Activated naive CD4-positive, alpha-beta T cell (primary cell): ENCODE measurements at regions not wholly inside any gene's neighbourhood (a gene's known extent, or its start where the extent isn't known, plus 50 kb on each side); places are given as distances from the start of the nearest gene placed in this dataset.

ENCODE experiments used
- DNase-seq, 4 experiments: peaks; one replicate each; lab custom pipeline; 2025; lab: John Stamatoyannopoulos, UW

- DNase-seq = no peak
These were observed 269.4 kb upstream of the RAB6C start for GRCh38 chr2:129709956-129710598.

DNA sequence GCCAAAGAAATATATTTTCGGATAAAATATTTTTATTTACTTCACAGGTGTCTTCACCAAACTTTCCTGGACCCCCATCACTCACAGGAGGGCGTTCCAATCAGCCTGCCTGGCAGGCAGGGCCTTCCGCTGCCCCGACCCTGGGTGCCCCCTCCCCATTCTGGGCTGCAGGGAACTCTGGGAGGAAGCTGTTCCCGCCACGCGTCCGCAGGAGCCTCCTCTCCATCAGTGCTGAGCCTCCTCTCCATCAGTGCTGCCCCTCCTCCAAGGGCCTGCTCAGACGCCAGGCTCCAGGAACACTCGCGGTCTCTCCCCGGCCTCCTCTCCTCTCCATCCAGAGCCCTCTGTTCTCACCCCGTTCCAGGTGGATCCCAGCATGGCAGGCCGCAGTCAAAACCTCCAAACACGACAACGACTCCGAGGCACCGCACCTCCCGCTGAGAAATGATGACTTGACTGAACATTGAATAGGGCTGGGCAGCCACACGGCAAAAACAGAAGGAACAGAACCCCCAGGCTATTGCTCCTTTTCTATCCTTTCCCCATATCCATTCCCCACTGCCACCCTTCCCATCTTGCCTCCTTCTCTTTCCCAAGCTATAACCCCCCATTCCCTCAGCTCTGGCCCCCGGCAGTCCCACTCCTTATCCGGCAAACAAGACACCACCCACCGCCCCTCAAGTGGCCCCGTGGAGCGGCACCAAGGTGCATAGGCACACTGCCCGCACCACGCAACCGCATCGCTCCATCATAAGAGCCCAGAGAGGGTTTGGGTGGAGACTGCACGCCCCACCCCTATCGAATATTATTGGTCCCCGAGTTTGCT lies 268.6 kb upstream of the RAB6C start:
- DNase-seq = no peak

- DNase-seq = no peak
These were observed 267.4 kb upstream of the RAB6C start for GRCh38 chr2:129711816-129712675.

DNA sequence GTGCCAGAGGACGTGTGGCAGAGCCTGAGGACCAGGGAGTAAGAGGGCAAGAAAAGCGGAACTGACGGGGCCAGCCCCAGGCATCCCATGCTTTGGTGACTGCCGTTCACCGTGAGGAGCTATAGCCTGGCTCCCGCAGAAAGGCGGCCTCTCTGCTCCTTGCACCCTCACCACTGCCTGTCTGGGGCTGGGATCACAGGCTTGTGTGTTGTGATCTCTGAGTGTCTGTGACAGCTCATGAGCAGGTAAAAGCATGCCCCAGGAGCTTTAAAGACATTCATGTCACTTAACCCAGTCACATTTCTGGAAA lies 266.8 kb upstream of the RAB6C start:
- DNase-seq = no peak

GRCh38 chr2:129713337-129713736 lies 266.1 kb upstream of the RAB6C start:
- DNase-seq = no peak

- DNase-seq = no peak
These were observed 262.5 kb upstream of the RAB6C start for GRCh38 chr2:129716781-129717559.

DNA sequence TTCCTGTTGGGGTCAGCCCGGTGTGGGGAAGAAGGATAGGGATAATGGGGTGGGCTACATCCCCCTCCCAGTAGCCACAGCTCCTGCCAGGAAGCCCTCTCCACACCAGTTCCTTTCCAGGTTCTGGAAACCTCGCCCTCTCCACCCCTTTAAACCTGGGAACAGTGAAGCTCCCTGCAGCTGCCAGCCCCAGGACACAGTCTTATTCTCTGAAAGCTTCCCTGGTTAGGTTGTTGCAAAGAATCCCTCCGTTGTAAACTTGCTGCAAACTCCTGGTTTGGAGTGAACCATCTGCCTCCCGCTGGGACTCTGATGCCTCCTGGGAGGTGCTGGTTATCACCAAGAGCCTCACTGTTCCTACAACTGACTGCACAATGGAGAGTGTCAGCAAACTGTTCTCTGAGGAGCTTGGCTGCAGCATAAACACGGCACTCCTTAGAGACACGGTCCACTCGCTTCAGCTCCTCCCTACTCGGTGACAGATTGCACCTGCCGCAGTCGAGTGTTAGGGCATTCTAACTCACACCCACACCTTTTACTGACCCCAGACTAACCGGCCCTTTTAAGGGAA lies 261.8 kb upstream of the RAB6C start:
- no peak for DNase-seq

DNA sequence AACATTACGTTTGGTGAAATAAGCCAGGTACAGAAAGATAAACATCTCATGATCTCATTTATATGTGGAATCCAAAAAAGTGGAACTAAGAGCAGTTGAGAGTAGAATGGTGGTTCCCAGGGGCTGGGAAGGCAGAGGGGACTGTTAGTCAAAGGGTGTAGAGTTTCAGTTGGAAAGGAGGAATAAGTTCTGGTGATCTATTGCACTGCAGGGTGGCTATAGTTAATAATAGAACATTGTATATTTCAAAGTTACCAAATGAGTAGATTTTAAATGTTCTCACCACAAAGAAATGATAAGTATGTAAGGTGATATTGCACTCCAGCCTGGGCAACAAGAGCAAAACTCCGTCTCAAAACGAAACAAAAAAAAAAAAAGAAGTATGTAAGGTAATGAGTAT lies 260.1 kb upstream of the RAB6C start:
- DNase-seq = no peak

DNA sequence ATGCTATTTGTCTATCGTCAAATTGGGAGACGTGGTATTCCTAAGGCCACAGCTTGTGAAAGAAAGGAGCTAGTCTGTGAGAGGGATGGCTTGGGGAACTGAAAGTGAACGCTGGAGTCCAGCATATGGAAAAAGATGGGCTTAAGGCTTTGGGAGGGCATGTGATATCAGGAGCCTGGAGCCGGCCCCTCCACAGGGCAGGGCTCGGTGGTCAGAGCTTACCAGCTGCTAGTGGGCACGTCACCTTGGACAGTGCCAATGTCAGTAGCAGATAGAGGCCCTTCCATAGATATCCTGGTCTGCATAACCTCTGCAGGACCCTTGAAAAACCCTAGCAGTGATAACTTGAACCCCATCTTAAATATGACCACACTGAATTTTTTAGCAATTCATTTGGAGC lies 259.1 kb upstream of the RAB6C start:
- DNase-seq = no peak

- DNase-seq = no peak
These were observed 258.7 kb upstream of the RAB6C start for GRCh38 chr2:129720761-129721160.

GRCh38 chr2:129721236-129721635 lies 258.2 kb upstream of the RAB6C start:
- DNase-seq = no peak

DNA sequence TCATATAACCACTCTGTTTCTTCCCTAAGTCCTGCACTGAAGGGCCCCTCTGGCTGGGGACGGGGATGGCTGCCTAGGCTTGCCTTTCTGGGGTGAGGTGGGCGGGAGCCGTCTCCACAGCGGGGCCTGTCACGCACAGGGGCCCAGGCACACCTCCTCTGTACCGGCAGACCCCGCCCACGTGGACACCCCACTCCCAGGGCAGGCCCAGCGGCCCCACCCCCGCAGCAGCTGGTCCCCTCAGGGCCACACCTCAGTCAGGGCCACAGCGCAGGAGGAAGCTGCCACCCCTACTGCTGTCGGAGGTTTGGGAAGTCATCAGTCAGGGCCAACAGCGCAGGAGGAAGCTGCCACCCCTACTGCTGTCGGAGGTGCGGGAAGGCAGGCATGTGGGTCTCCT lies 257.6 kb upstream of the RAB6C start:
- no peak for DNase-seq

DNA sequence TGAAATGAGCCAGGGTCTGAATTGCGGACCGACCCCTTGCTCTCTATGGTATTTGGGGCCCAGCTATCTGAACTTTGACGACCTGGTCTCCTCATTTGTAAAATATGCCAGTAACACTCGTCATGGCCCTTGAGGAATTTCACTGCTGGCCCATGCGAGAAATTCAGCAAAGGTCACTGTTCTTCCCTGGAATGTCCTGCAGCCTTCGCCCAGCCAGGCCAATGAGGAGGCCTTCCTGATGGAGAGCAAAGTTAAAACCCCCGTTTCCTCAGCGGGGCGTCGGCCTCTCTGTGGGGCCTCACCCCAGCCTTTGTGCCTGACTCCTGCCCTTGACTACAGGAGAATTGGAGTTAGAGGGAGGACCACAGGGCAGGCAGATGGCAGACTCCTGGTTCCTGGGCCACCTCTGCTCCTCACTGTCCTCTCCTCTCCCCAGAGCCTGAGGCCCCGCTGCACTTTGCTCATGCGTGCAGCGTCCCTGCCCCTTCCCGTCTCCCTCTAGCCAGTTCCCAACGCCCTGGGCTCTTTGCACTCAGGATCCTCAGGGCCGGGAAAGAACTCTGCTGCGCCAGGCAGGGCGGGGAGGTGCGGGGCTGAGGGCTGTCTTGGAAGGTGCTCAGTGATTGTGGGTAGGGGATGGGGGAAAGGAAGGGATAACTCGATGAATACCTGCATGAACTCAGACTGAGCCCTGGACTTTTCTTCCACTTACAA lies 257.0 kb upstream of the RAB6C start:
- no peak for DNase-seq

DNA sequence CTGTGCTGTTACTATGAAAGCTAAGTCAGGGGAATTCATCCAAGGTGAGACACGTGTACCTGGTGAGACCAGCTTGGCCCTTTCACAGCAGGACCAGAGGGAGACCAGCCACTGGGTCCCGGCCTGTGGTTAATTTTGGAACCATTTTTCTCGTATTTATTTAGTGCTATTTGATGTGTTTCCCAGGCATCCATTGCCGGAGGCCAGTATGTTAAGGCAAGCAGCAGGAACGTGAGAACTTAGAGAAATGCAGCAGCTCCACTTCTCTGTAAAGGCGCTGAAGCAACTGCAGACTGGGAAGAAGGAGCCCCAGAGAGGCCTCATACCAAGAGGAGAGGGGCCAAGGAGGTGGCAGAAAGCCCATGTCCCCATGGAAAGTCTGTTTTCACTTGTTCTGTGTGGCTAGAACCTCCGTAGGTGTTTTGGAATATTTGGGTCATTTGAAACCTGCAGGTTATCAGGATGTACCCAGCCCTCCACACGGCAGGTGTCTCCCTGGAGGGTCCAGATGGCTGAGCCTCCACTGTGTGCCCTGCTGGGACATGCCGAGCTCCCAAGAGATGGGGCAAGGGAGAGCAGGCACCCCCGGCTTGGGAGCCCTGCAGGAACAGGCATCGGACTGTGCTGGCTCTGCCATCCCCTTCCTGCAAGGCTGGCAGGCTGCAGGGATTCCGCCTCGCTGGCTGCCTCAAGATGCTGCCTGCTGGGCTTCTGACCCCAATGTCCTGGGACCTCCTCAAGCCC lies 256.0 kb upstream of the RAB6C start:
- no peak for DNase-seq

GRCh38 chr2:129724021-129724757 lies 255.3 kb upstream of the RAB6C start:
- no peak for DNase-seq

GRCh38 chr2:129726216-129726615 lies 253.2 kb upstream of the RAB6C start:
- DNase-seq = no peak

GRCh38 chr2:129727286-129727685 lies 252.2 kb upstream of the RAB6C start:
- DNase-seq = no peak

GRCh38 chr2:129728035-129728972 lies 251.2 kb upstream of the RAB6C start:
- DNase-seq = no peak

- no peak for DNase-seq
These were observed 250.5 kb upstream of the RAB6C start for GRCh38 chr2:129729011-129729410.
